ENCODE measurements at regions not wholly inside any gene's neighbourhood (a gene's known extent, or its start where the extent isn't known, plus 50 kb on each side); places are given as distances from the start of the nearest gene placed in this dataset.

- H3K36me3 Mint-ChIP-seq (ENCODE audit: low read depth): no peaks in the 10 kb centered on the region
- no peak overlapping the region for H3K4me3 Mint-ChIP-seq
- no peaks in the 10 kb centered on the region for H3K4me1 Mint-ChIP-seq
- no peak for DNase-seq
- H3K27me3 Mint-ChIP-seq (ENCODE audit: insufficient read depth): peaks cover 28% of the 10 kb centered on the region
- no peaks in the 10 kb centered on the region for H3K9me3 ChIP-seq (ENCODE audit: control insufficient read depth, low read length)
- no peaks in the 10 kb centered on the region for H3K4me1 ChIP-seq (ENCODE audit: control insufficient read depth, insufficient read depth, low read length)
- 91 to 93% methylated on average over 2 to 8 of the region's 8 CpGs for WGBS, 2 experiments (ENCODE audit: insufficient coverage in 1 of 2, insufficient read length in 1 of 2)
- H3K27me3 ChIP-seq (ENCODE audit: control insufficient read depth, insufficient read depth, low read length, poor library complexity, severe bottlenecking): peaks cover 12% of the 10 kb centered on the region
- no peak overlapping the region for H3K27ac ChIP-seq (ENCODE audit: low read depth, low read length)
- no peak overlapping the region for H3K9ac ChIP-seq (ENCODE audit: extremely low read depth, low read length, poor library complexity, severe bottlenecking)
- H3K9me3 Mint-ChIP-seq: no peaks in the 10 kb centered on the region
- H3K36me3 ChIP-seq (ENCODE audit: control insufficient read depth, insufficient read depth, low read length): no peaks in the 10 kb centered on the region
- no peak for TF ChIP-seq CTCF (conservative IDR thresholded peaks at IDR 0.05)
- no peak overlapping the region for H3K4me3 ChIP-seq (ENCODE audit: low read length)
- H3K27ac Mint-ChIP-seq: no peak overlapping the region
These were observed 507.6 kb upstream of the ADAMTS9 start for GRCh38 chr3:65195211-65196006.

GRCh38 chr3:65194744-65195143 lies 506.9 kb upstream of the ADAMTS9 start:
- Histone ChIP-seq H3K4me1 (ENCODE audit: control insufficient read depth, insufficient read depth, low read length) (no peaks in the 10 kb centered on the region), H3K36me3 (ENCODE audit: control insufficient read depth, insufficient read depth, low read length) (no peaks in the 10 kb centered on the region), H3K27ac (ENCODE audit: low read depth, low read length) (no peak overlapping the region), H3K4me3 (ENCODE audit: low read length) (no peak overlapping the region), H3K27me3 (ENCODE audit: control insufficient read depth, insufficient read depth, low read length, poor library complexity, severe bottlenecking) (peaks cover 5% of the 10 kb centered on the region), H3K9me3 (ENCODE audit: control insufficient read depth, low read length) (no peaks in the 10 kb centered on the region), H3K9ac (ENCODE audit: extremely low read depth, low read length, poor library complexity, severe bottlenecking) (no peak overlapping the region)
- Mint-ChIP-seq H3K4me1 (no peaks in the 10 kb centered on the region), H3K9me3 (no peaks in the 10 kb centered on the region), H3K27me3 (ENCODE audit: insufficient read depth) (peaks cover 27% of the 10 kb centered on the region), H3K27ac (no peak overlapping the region), H3K36me3 (ENCODE audit: low read depth) (no peaks in the 10 kb centered on the region), H3K4me3 (no peak overlapping the region)
- DNase-seq: no peak
- no peak for TF ChIP-seq CTCF (conservative IDR thresholded peaks at IDR 0.05)
- 88 to 100% methylated on average over 1 to 4 of the region's 4 CpGs for WGBS, 2 experiments (ENCODE audit: insufficient coverage in 1 of 2, insufficient read length in 1 of 2)

DNA sequence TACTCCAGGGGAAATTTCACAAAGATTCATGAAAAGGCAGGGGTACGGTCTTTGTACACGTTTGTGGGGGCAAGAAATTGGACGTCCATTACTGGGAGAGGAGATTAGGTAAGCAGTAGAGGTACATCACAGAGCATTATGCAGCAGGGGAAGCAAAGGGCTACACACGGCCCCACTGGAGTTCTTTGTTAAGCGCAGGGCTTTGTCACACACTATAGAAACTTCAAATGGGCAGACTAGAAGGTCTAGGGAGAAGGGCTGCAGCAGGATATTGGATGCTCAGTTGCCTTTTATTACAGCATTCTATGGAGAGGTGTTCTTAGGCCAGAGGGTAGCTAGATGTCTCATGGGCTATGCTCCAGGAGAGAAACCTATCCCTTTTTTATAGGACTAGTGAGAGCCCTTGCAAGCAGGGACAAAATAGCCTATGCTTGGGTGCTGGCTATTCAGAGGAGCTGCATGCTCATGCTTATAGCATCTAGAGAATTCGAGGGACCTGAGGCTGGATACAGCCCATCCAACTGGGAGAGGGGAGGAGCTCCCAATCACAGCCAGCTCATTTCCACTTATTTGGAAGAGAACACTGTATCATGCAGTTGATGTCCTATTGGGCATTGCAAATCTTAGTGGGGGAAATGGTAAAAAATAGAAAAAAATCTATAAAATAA lies 506.4 kb upstream of the ADAMTS9 start:
- Histone ChIP-seq H3K9me3 (ENCODE audit: control insufficient read depth, low read length) (no peaks in the 10 kb centered on the region), H3K4me3 (ENCODE audit: low read length) (no peak overlapping the region), H3K9ac (ENCODE audit: extremely low read depth, low read length, poor library complexity, severe bottlenecking) (no peak overlapping the region), H3K36me3 (ENCODE audit: control insufficient read depth, insufficient read depth, low read length) (no peaks in the 10 kb centered on the region), H3K27me3 (ENCODE audit: control insufficient read depth, insufficient read depth, low read length, poor library complexity, severe bottlenecking) (no peaks in the 10 kb centered on the region), H3K4me1 (ENCODE audit: control insufficient read depth, insufficient read depth, low read length) (no peaks in the 10 kb centered on the region), H3K27ac (ENCODE audit: low read depth, low read length) (no peak overlapping the region)
- no peak for DNase-seq
- Mint-ChIP-seq H3K27ac (no peak overlapping the region), H3K4me1 (no peaks in the 10 kb centered on the region), H3K27me3 (ENCODE audit: insufficient read depth) (peaks cover 24% of the 10 kb centered on the region), H3K36me3 (ENCODE audit: low read depth) (no peaks in the 10 kb centered on the region), H3K4me3 (no peak overlapping the region), H3K9me3 (no peaks in the 10 kb centered on the region)
- no peak for TF ChIP-seq CTCF (conservative IDR thresholded peaks at IDR 0.05)
- 84 to 87% methylated on average over 3 to 6 of the region's 6 CpGs for WGBS, 2 experiments (ENCODE audit: insufficient coverage in 1 of 2, insufficient read length in 1 of 2)

Data from endodermal cell (in vitro differentiated cells).